Inferior parietal cortex (tissue), 1 donor: ENCODE measurements at regions not wholly inside any gene's neighbourhood (a gene's known extent, or its start where the extent isn't known, plus 50 kb on each side); places are given as distances from the start of the nearest gene placed in this dataset.
"Not testable (repeated sequence)": the region's sequence is repeated elsewhere in the genome, so short reads cannot be mapped to it uniquely, and the experiment has no call there.

Experiments
- DNase-seq: peaks from one replicate; pipeline ENCODE4 v3.0.0-alpha.2; 2016; ENCODE audit errors: extremely low spot score

DNA sequence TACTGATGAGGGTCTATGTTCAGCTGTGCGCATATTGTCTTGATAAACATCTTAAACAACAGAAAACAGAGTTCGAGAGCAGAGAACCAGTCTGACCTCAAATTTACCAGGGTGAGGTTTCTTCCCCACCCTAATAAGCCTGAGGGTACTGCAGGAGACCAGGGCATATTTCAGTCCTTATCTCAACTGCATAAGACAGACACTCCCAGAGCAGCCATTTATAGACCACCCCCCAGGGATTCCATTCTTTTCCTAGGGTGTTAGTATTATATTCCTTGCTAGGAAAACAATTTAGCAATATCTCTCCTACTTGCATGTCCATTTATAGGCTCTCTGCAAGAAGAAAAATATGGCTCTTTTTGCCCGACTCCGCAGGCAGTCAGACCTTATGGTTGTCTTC is 89.5 kb upstream of the POMZP3 start:
- not testable (repeated sequence) for DNase-seq

DNA sequence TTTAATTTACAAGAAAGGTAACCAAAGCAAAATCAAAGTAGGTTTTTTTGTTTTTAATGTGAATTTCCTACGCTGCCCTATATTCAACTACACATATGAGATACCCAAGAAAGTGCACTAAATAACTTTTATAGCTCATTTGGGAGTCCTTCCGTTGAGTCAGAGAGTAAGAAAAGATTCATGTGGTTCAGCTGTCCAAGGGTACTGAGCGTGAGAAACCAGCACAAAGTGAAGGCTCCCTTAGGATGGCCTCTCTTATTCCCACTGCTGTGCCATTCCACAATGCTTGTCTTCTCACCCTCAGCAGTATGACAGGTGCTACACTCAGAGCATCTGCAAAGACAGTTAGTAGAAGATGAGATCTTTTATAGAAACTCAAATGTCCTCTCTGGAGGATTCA is 85.8 kb upstream of the POMZP3 start:
- not testable (repeated sequence) for DNase-seq

DNA sequence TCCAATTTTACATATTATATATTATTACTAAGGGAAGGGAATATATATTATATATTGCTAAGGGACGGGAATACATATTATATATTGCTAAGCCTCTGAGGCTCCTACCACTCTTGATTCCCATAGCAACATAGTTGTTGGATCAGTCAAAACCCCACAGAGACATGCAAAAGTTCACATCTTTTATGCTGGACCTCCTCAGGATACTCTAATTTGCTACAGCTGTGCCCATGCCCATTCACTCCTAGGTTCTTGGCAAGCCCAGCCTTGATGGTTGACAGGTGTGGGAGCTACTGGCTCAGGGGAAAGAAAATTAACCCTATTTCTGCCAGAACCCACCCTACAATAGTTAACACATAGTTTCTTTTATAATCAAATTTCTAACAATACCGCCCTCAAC is 84.6 kb upstream of the POMZP3 start:
- DNase-seq, result not testable (repeated sequence)

DNA sequence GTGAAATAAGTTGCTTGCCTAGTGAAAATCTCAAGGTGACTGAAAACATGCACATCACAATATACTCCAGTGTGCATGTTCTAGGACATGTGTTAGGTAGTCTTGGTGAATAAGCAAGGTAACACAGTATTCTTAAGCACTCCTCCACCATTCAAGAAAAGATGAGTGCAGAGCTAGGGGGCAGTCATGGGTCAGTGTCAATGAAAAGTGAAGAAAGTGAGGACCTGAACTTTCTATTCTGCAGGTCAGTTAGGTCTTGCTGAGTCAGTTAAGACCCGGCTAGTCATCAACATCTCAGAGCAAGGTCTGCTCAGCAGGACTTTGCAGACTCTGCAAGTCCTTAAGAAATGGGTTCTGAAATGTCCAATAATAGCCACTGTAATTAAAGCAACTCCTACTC is 82.6 kb upstream of the POMZP3 start:
- not testable (repeated sequence) for DNase-seq

- not testable (repeated sequence) for DNase-seq
These were observed 81.4 kb upstream of the POMZP3 start for GRCh38 chr7:76708446-76708845.

GRCh38 chr7:76703815-76704214 is 76.7 kb upstream of the POMZP3 start:
- DNase-seq, result not testable (repeated sequence)

DNA sequence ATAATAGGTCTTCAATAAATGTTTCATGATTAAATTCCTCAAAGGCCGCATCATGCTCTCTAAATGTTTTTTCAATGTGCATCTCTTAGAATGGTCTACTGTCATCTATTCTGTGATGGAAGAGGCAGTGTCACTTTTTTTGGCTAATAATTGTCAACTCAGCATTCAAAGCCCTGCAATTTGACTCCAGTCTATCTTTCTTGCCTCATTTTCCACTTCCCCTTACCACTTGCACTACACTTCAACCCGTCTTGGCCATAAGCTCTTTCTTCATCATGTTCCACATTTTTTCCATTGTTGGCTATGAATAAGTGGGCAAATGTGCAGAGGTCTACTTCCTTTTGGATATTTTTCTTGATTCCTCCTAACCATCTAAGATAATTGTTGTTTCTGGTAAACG is 59.2 kb upstream of the POMZP3 start:
- not testable (repeated sequence) for DNase-seq

- DNase-seq, result not testable (repeated sequence)
These were observed 57.7 kb upstream of the POMZP3 start for GRCh38 chr7:76684737-76685136.

- not testable (repeated sequence) for DNase-seq
These were observed 56.6 kb upstream of the POMZP3 start for GRCh38 chr7:76683631-76684030.

- DNase-seq, result peak; percentile 9
These were observed 54.7 kb upstream of the POMZP3 start for GRCh38 chr7:76681810-76682209.

DNA sequence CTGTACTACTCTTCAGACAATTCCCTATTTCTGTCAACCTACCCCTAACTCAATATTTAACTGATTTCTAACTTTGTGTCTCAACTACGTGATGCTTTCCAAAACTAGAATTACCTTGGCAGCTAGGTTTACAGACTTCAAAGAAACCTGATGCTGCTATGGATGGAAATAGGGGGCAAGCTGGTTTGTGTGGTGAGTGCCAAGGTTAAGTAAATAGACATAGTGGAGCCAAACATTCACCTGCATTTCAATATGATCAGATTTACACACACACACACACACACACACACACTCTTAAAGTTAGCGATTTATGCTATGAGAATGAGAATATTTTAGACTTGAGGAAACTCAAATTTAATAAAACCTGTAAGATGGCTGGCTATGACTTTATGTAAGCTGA is 52.1 kb upstream of the POMZP3 start:
- not testable (repeated sequence) for DNase-seq

- not testable (repeated sequence) for DNase-seq
These were observed 51.4 kb upstream of the POMZP3 start for GRCh38 chr7:76678500-76678899.

- not testable (repeated sequence) for DNase-seq
These were observed 49.8 kb upstream of the POMZP3 start for GRCh38 chr7:76676890-76677289.
